Transverse colon (tissue), 4 donors: ENCODE measurements at regions not wholly inside any gene's neighbourhood (a gene's known extent, or its start where the extent isn't known, plus 50 kb on each side); places are given as distances from the start of the nearest gene placed in this dataset.

Experiments used
- DNase-seq: peaks from one replicate; pipeline ENCODE4 v3.0.0-alpha.2; 2019
- H3K27ac ChIP-seq, 4 donors: fragments of 200-600 bp; sonication (generic); 2 replicates each; pipeline ENCODE4 v1.5.1; 2016 to 2018; ENCODE audit warnings: inconsistent platforms in 4 of 4
- H3K27me3 ChIP-seq: fragments of 200-600 bp; sonication (generic); 2 replicates; pipeline ENCODE4 v1.5.1; 2017; ENCODE audit warnings: inconsistent platforms
- H3K36me3 ChIP-seq, 4 donors: fragments of 200-600 bp; sonication (generic); 2 replicates each; pipeline ENCODE4 v1.5.1; 2017 to 2019; ENCODE audit warnings: inconsistent platforms in 4 of 4
- H3K4me1 ChIP-seq, 4 donors: fragments of 200-600 bp; sonication (generic); 2 replicates each; pipeline ENCODE4 v1.5.1; 2017 to 2020; ENCODE audit warnings: inconsistent platforms in 4 of 4
- H3K4me3 ChIP-seq, 4 donors: fragments of 200-600 bp; sonication (generic); 1 replicate in 1 of 4; 2 replicates in 3 of 4; pipeline versions ENCODE4 v1.5.1 to v1.6.1; 2017 to 2019; ENCODE audit warnings: inconsistent platforms in 4 of 4
- H3K9me3 ChIP-seq, 2 donors: fragments of 200-600 bp; sonication (generic); 2 replicates each; pipeline ENCODE4 v1.5.1; 2017 to 2019; ENCODE audit warnings: inconsistent platforms in 2 of 2
- CTCF ChIP-seq, 5 experiments: fragments of 200-600 bp in 3 of 5; fragments of 450-650 bp in 2 of 5; sonication (generic) in 3 of 5; IDR thresholded peaks; 1 replicate in 2 of 5; 2 replicates in 3 of 5; pipeline ENCODE4 v1.5.1; 2016 to 2017; ENCODE audit warnings: antibody characterized with exemption in 5 of 5, inconsistent platforms in 3 of 5, mild to moderate bottlenecking in 2 of 5, moderate library complexity in 1 of 5
- EP300 ChIP-seq: sonication (generic); formaldehyde crosslinking; IDR thresholded peaks from one replicate; pipeline ENCODE4 v1.6.1; 2017; ENCODE audit warnings: antibody characterized with exemption, low read depth
- POLR2A ChIP-seq: fragments of 450-650 bp; IDR thresholded peaks from one replicate; pipeline ENCODE4 v1.6.1; 2016; ENCODE audit warnings: antibody characterized with exemption, mild to moderate bottlenecking, moderate library complexity
- POLR2AphosphoS5 ChIP-seq, 3 donors: sonication (generic); formaldehyde crosslinking; IDR thresholded peaks; one replicate each; pipeline ENCODE4 v1.6.1; 2016; ENCODE audit warnings: antibody characterized with exemption in 3 of 3
- WGBS, 2 donors: methylation state at CpG; one replicate each; pipeline ENCODE4 v1.1.5; 2018; ENCODE audit warnings: low coverage in 1 of 2; 5-methylcytosine and 5-hydroxymethylcytosine counted together
- in situ Hi-C, 4 donors: fragments of 200-750 bp; cut with MboI; loops; one replicate each; pipeline versions ENCODE4 v1.15.0 to v1.15.1; 2017; ENCODE audit warnings: low sequenced_read_pairs in 3 of 4, low pct_ligation_motif_present in 1 of 4, low pct_unique_long_range_greater_than_20kb in 1 of 4
- intact Hi-C: fragments of 100-400 bp; cut with DNase I; formaldehyde crosslinking; loops from one replicate; pipeline ENCODE4 v1.15.1; 2023; ENCODE audit warnings: low total_unique reads

- TF ChIP-seq CTCF (IDR thresholded peaks at IDR 0.05) (no peak), EP300 (no peak), POLR2A (no peak), POLR2AphosphoS5 (IDR thresholded peaks at IDR 0.05) (no peak)
- Histone ChIP-seq H3K36me3 (no peaks in the 10 kb centered on the region), H3K4me1 (peaks cover 0 to 6% (median 3%) of the 10 kb centered on the region in 4 donors), H3K9me3 (no peaks in the 10 kb centered on the region), H3K27ac (no peak overlapping the region), H3K27me3 (no peaks in the 10 kb centered on the region), H3K4me3 (no peak overlapping the region)
- no peak for DNase-seq
- in situ Hi-C loops (loop anchor here in 1 of 4 donors (25.0 kb wide), 1 partner anchor 90 kb away; no protein-coding TSS in a partner anchor), intact Hi-C loops (no loop called here)
- WGBS, 2 donors = 84% methylated on average over 12 of the region's 12 CpGs; no CpG with 5 or more reads in 1 of the 2 donors
Observed at GRCh38 chr7:73972614-73973013, 55.4 kb upstream of the ELN start.

- Histone ChIP-seq H3K27ac (no peak overlapping the region), H3K4me1 (peaks cover 3 to 11% (median 7%) of the 10 kb centered on the region in 4 donors), H3K4me3 (no peak overlapping the region), H3K27me3 (no peaks in the 10 kb centered on the region), H3K36me3 (no peaks in the 10 kb centered on the region), H3K9me3 (no peaks in the 10 kb centered on the region)
- in situ Hi-C loops (loop anchor here in 1 of 4 donors (25.0 kb wide), 1 partner anchor 89 kb away; no protein-coding TSS in a partner anchor), intact Hi-C loops (no loop called here)
- 31% methylated on average over 6 of the region's 6 CpGs; no CpG with 5 or more reads in 1 of the 2 donors for WGBS, 2 donors
- no peak for TF ChIP-seq POLR2AphosphoS5 (IDR thresholded peaks at IDR 0.05)
- TF ChIP-seq POLR2A = no peak
- no peak for TF ChIP-seq EP300
- TF ChIP-seq CTCF (IDR thresholded peaks at IDR 0.05) = no peak
- DNase-seq = no peak
Observed at GRCh38 chr7:73973091-73973490, 54.9 kb upstream of the ELN start.

GRCh38 chr7:73974101-73974947 is 53.6 kb upstream of the ELN start:
- 94 to 96% methylated on average over 10 to 23 of the region's 23 CpGs for WGBS, 2 donors
- TF ChIP-seq CTCF (IDR thresholded peaks at IDR 0.05) (no peak), EP300 (no peak)
- no peak for DNase-seq
- intact Hi-C loops = no loop called here
- H3K27ac ChIP-seq = no peak overlapping the region
- H3K4me1 ChIP-seq = peaks cover 11 to 23% (median 18%) of the 10 kb centered on the region in 4 donors
- no peak overlapping the region for H3K4me3 ChIP-seq
- no peaks in the 10 kb centered on the region for H3K36me3 ChIP-seq
- H3K27me3 ChIP-seq = no peaks in the 10 kb centered on the region
- in situ Hi-C loops = loop anchor here in 1 of 4 donors (25.0 kb wide), 1 partner anchor 88 kb away; no protein-coding TSS in a partner anchor
- no peaks in the 10 kb centered on the region for H3K9me3 ChIP-seq

- H3K27ac ChIP-seq = no peak overlapping the region
- WGBS, 2 donors = 85 to 89% methylated on average over 15 to 29 of the region's 30 CpGs
- in situ Hi-C loops (loop anchor here in 1 of 4 donors (25.0 kb wide), 1 partner anchor 87 kb away; no protein-coding TSS in a partner anchor), intact Hi-C loops (no loop called here)
- no peaks in the 10 kb centered on the region for H3K36me3 ChIP-seq
- no peaks in the 10 kb centered on the region for H3K9me3 ChIP-seq
- no peak for TF ChIP-seq POLR2A
- TF ChIP-seq EP300 = no peak
- no peak for TF ChIP-seq POLR2AphosphoS5 (IDR thresholded peaks at IDR 0.05)
- no peak for TF ChIP-seq CTCF (IDR thresholded peaks at IDR 0.05)
- no peak for DNase-seq
- H3K27me3 ChIP-seq = no peaks in the 10 kb centered on the region
- H3K4me3 ChIP-seq = no peak overlapping the region
- H3K4me1 ChIP-seq = peaks cover 11 to 26% (median 19%) of the 10 kb centered on the region in 4 donors
Observed at GRCh38 chr7:73974948-73975926, 52.7 kb upstream of the ELN start.
